Brain microvascular endothelial cell (primary cell): ENCODE measurements at regions not wholly inside any gene's neighbourhood (a gene's known extent, or its start where the extent isn't known, plus 50 kb on each side); places are given as distances from the start of the nearest gene placed in this dataset.

ENCODE experiments used
- DNase-seq: peaks from one replicate; pipeline ENCODE4 v3.0.0-alpha.2; 2020
- H3K27ac ChIP-seq: fragments of 250-450 bp; sonication (Bioruptor Pico); 2 replicates; pipeline ENCODE4 v1.5.1; 2020; ENCODE audit warnings: mild to moderate bottlenecking, moderate library complexity
- H3K27me3 ChIP-seq: fragments of 250-450 bp; sonication (Bioruptor Pico); replicated peaks from 2 replicates; pipeline ENCODE4 v1.5.1; 2020; ENCODE audit warnings: mild to moderate bottlenecking
- H3K36me3 ChIP-seq: fragments of 250-450 bp; sonication (Bioruptor Pico); replicated peaks from 2 replicates; pipeline ENCODE4 v1.5.1; 2020; ENCODE audit warnings: mild to moderate bottlenecking
- H3K4me3 ChIP-seq: 2 replicates; pipeline ENCODE4 v1.5.1; 2011; ENCODE audit warnings: low read depth, mild to moderate bottlenecking, control low read depth, low read length, moderate library complexity
- in situ Hi-C: cut with HindIII; loops from 2 replicates; pipeline ENCODE4 v1.10.0; 2017; ENCODE audit warnings: low sequenced_read_pairs, low pct_ligation_motif_present
- TF ChIP-seq, protein P1 (sequence below): IDR thresholded peaks from 2 replicates; pipeline ENCODE4 v1.5.1; 2011; ENCODE audit warnings: low read depth, mild to moderate bottlenecking, moderate library complexity, low read length, control low read depth, inconsistent platforms; ENCODE audit errors: missing control alignments

DNA sequence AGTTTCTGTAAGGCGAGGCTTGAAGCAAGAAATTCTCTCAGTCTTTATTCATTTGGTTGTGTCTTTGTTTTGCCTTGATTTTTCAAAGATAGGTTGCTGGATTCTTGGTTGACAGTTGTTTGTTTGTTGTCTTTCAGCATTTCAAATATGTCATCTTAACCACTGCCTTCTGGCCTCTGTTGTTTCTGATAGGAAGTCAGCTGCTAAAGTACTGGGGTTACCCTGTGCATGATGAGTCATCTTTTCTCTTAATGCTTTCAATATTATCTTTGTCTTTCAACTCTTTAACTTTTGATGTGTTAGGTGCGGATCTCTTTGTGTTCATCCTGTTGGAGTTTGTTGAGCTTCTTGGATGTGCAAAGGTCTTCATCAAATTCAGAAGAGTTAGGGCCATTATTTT, 1571.3 kb downstream of the MAT2B start:
- TF ChIP-seq, protein P1, sequence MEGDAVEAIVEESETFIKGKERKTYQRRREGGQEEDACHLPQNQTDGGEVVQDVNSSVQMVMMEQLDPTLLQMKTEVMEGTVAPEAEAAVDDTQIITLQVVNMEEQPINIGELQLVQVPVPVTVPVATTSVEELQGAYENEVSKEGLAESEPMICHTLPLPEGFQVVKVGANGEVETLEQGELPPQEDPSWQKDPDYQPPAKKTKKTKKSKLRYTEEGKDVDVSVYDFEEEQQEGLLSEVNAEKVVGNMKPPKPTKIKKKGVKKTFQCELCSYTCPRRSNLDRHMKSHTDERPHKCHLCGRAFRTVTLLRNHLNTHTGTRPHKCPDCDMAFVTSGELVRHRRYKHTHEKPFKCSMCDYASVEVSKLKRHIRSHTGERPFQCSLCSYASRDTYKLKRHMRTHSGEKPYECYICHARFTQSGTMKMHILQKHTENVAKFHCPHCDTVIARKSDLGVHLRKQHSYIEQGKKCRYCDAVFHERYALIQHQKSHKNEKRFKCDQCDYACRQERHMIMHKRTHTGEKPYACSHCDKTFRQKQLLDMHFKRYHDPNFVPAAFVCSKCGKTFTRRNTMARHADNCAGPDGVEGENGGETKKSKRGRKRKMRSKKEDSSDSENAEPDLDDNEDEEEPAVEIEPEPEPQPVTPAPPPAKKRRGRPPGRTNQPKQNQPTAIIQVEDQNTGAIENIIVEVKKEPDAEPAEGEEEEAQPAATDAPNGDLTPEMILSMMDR, result no peak
- in situ Hi-C loops, result no loop called here
- no peak overlapping the region for H3K27ac ChIP-seq
- no peaks in the 10 kb centered on the region for H3K36me3 ChIP-seq
- no peaks in the 10 kb centered on the region for H3K27me3 ChIP-seq
- H3K4me3 ChIP-seq, result no peak overlapping the region
- DNase-seq, result no peak

DNA sequence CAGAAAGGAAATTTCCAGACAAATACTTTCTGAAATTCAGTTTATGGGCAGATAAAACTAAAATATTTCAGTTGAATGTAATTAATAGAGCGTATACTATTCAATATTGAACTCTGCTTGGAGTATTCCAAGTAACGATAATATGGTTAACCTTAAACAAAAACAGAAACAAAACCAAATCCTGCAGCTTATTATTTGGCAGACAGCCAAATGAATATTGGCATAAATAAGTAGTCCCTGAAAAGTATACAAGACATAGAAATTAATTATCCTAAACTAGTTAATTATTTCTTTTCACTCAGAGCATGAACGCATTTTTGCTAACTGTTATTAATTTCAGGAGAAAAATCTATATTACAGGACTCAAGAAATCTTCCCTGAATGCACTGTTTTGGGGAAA, 1574.0 kb downstream of the MAT2B start:
- H3K4me3 ChIP-seq, result no peak overlapping the region
- no peak overlapping the region for H3K27ac ChIP-seq
- DNase-seq, result no peak
- in situ Hi-C loops, result no loop called here
- no peaks in the 10 kb centered on the region for H3K36me3 ChIP-seq
- TF ChIP-seq, protein P1, result no peak
- no peaks in the 10 kb centered on the region for H3K27me3 ChIP-seq

DNA sequence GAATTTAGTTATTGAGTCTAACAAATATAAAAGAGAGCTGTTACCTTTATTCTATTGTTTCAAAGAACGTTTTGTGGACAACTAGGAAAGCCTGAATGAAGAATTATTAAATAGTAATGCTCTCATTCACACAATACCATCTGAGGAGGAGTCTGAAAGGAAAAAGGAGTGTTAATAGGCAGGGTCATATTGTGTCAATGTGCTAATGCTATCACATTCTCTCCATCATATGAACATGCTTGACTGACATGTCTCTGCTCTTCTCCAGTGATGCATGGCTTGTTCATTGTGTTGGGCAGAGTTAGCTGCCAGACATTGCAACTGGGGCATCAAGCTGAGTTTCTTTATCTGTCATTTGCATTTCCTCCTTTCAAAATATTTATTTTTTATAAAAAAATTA, 1578.0 kb downstream of the MAT2B start:
- H3K27me3 ChIP-seq, result no peaks in the 10 kb centered on the region
- H3K36me3 ChIP-seq, result no peaks in the 10 kb centered on the region
- no peak for DNase-seq
- in situ Hi-C loops, result no loop called here
- H3K27ac ChIP-seq, result no peak overlapping the region
- TF ChIP-seq, protein P1, result no peak
- no peak overlapping the region for H3K4me3 ChIP-seq

DNA sequence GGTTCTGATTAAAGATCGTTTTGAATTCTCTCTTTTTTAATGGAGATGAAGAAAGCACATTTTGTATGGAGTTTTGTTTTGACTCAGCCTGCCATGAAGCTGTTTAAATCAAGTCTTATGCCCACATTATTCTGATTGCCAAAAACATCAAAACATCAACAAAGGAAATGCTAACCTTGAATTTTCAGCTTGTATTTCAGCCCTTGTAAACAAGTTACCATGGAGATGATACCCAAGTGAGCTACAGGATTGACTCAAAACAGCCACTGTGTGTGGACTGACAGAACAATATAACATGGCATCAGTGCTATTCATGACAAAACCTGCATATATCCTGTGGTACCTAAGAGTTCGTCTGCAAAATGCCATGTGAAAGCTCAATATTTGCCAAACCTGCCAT, 1581.0 kb downstream of the MAT2B start:
- no peaks in the 10 kb centered on the region for H3K27me3 ChIP-seq
- DNase-seq, result no peak
- in situ Hi-C loops, result no loop called here
- TF ChIP-seq, protein P1, result no peak
- H3K36me3 ChIP-seq, result no peaks in the 10 kb centered on the region
- no peak overlapping the region for H3K4me3 ChIP-seq
- no peak overlapping the region for H3K27ac ChIP-seq

DNA sequence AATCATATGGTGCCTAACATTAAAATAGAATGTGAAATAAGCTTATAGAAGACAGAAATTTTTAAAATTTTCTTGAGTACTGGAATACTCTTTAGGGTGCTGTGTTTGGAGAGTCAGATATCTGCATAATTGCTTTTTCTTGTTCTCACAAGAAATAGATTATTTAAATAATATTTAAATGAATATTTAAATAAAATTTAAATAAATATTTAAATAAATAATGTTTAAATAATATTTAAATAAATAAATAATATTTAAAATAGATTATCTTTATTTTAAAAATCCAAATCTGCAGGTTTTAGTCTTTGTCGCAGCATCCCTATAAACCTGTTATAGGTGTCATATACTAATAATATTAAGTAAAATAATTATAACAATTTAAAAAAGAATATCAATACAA, 1589.4 kb downstream of the MAT2B start:
- in situ Hi-C loops, result no loop called here
- H3K27me3 ChIP-seq, result no peaks in the 10 kb centered on the region
- no peak for DNase-seq
- no peak overlapping the region for H3K4me3 ChIP-seq
- H3K36me3 ChIP-seq, result no peaks in the 10 kb centered on the region
- TF ChIP-seq, protein P1, result no peak
- no peak overlapping the region for H3K27ac ChIP-seq

DNA sequence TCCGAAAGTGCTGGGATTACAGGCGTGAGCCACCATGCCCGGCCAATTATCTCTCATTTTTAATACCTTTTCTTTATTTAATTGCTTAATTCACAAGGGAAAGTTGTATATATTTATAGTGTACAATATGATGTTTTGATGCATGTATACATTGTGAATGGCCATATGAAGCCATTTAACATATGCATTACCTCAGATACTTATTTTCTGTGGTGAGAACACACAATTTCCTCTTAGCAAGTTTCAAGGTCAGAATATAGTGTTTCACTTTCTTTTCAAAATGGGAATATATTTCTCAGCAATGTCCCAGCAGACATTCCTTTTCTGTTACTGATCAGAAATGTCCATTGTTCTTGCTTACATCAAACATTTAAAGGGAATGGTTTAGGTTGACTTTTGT, 1596.3 kb downstream of the MAT2B start:
- H3K27ac ChIP-seq, result no peak overlapping the region
- no peak overlapping the region for H3K4me3 ChIP-seq
- TF ChIP-seq, protein P1, result no peak
- DNase-seq, result no peak
- H3K27me3 ChIP-seq, result no peaks in the 10 kb centered on the region
- in situ Hi-C loops, result no loop called here
- H3K36me3 ChIP-seq, result no peaks in the 10 kb centered on the region
